ENCODE measurements at regions not wholly inside any gene's neighbourhood (a gene's known extent, or its start where the extent isn't known, plus 50 kb on each side); places are given as distances from the start of the nearest gene placed in this dataset.

GRCh38 chr1:221454096-221454495 lies 287.8 kb downstream of the DUSP10 start:
- H3K36me3 ChIP-seq (ENCODE audit: control insufficient read depth in 2 of 2, extremely low read depth in 1 of 2, insufficient read depth in 2 of 2, low read length in 2 of 2) = no peaks in the 10 kb centered on the region
- TF ChIP-seq EZH2 (IDR thresholded peaks at IDR 0.05; ENCODE audit: low read length) (no peak), CTCF (optimal IDR thresholded peaks at IDR 0.05 in 1 of 3, IDR thresholded peaks at IDR 0.05 in 1 of 3, conservative IDR thresholded peaks at IDR 0.05 in 1 of 3; ENCODE audit: extremely low read depth in 1 of 3, insufficient read depth in 2 of 3, low read length in 3 of 3) (no peak)
- H2AFZ ChIP-seq (ENCODE audit: control insufficient read depth, low read length) = no peak overlapping the region
- H3K4me2 ChIP-seq (ENCODE audit: control insufficient read depth, extremely low read depth, insufficient read depth, low read depth, low read length) = no peak overlapping the region
- DNase-seq (ENCODE audit: low read depth, low spot score) (no peak), FAIRE-seq (no peak)
- H3K27ac ChIP-seq (ENCODE audit: control insufficient read depth, insufficient read depth, low read length) = no peak overlapping the region
- no peak overlapping the region for H3K9ac ChIP-seq (ENCODE audit: control insufficient read depth, extremely low read depth, insufficient read depth, low read length)
- H4K20me1 ChIP-seq (ENCODE audit: control insufficient read depth, extremely low read depth, insufficient read depth, low read length) = no peaks in the 10 kb centered on the region
- no peaks in the 10 kb centered on the region for H3K27me3 ChIP-seq (ENCODE audit: control insufficient read depth, extremely low read depth, insufficient read depth, low read length)
- dilution Hi-C loops (cut with MboI; ENCODE audit: extremely low pct_ligation_motif_present, low sequenced_read_pairs) = no loop called here
- no peaks in the 10 kb centered on the region for H3K79me2 ChIP-seq (ENCODE audit: control insufficient read depth, insufficient read depth, low read length)
- H3K9me3 ChIP-seq (ENCODE audit: control insufficient read depth, low read depth, low read length) = no peaks in the 10 kb centered on the region
- peaks cover 7% of the 10 kb centered on the region for H3K4me1 ChIP-seq (ENCODE audit: control insufficient read depth, extremely low read depth, insufficient read depth, low read length)
- H3K4me3 ChIP-seq (ENCODE audit: control insufficient read depth in 2 of 3, extremely low read depth in 1 of 3, insufficient read depth in 2 of 3, low read depth in 1 of 3, low read length in 3 of 3) = no peak overlapping the region
- no peaks in the 10 kb centered on the region for H3K9me1 ChIP-seq (ENCODE audit: control insufficient read depth, extremely low read depth, insufficient read depth, low read length)

- Histone ChIP-seq H3K9me3 (ENCODE audit: control insufficient read depth, low read depth, low read length) (no peaks in the 10 kb centered on the region), H3K79me2 (ENCODE audit: control insufficient read depth, insufficient read depth, low read length) (no peaks in the 10 kb centered on the region), H3K27ac (ENCODE audit: control insufficient read depth, insufficient read depth, low read length) (no peak overlapping the region), H3K4me3 (ENCODE audit: control insufficient read depth in 2 of 3, extremely low read depth in 1 of 3, insufficient read depth in 2 of 3, low read depth in 1 of 3, low read length in 3 of 3) (no peak overlapping the region), H3K9me1 (ENCODE audit: control insufficient read depth, extremely low read depth, insufficient read depth, low read length) (no peaks in the 10 kb centered on the region), H4K20me1 (ENCODE audit: control insufficient read depth, extremely low read depth, insufficient read depth, low read length) (no peaks in the 10 kb centered on the region), H3K27me3 (ENCODE audit: control insufficient read depth, extremely low read depth, insufficient read depth, low read length) (no peaks in the 10 kb centered on the region), H3K36me3 (ENCODE audit: control insufficient read depth in 2 of 2, extremely low read depth in 1 of 2, insufficient read depth in 2 of 2, low read length in 2 of 2) (no peaks in the 10 kb centered on the region), H3K4me2 (ENCODE audit: control insufficient read depth, extremely low read depth, insufficient read depth, low read depth, low read length) (no peak overlapping the region), H3K4me1 (ENCODE audit: control insufficient read depth, extremely low read depth, insufficient read depth, low read length) (peaks cover under 1% of the 10 kb centered on the region), H3K9ac (ENCODE audit: control insufficient read depth, extremely low read depth, insufficient read depth, low read length) (no peak overlapping the region), H2AFZ (ENCODE audit: control insufficient read depth, low read length) (no peak overlapping the region)
- dilution Hi-C loops (cut with MboI; ENCODE audit: extremely low pct_ligation_motif_present, low sequenced_read_pairs) = no loop called here
- no peak for TF ChIP-seq CTCF (optimal IDR thresholded peaks at IDR 0.05 in 1 of 3, IDR thresholded peaks at IDR 0.05 in 1 of 3, conservative IDR thresholded peaks at IDR 0.05 in 1 of 3; ENCODE audit: extremely low read depth in 1 of 3, insufficient read depth in 2 of 3, low read length in 3 of 3)
- TF ChIP-seq EZH2 (IDR thresholded peaks at IDR 0.05; ENCODE audit: low read length) = no peak
- no peak for DNase-seq (ENCODE audit: low read depth, low spot score)
- no peak for FAIRE-seq
Observed at GRCh38 chr1:221456918-221457317, 285.0 kb downstream of the DUSP10 start.
